Caco-2 (cell line): ENCODE measurements at regions not wholly inside any gene's neighbourhood (a gene's known extent, or its start where the extent isn't known, plus 50 kb on each side); places are given as distances from the start of the nearest gene placed in this dataset.

Experiments used
- BruUV-seq: library from RNA; stranded (reverse); fragments of 400-500 nt; replicated peaks from 2 replicates; lab custom pipeline; 2021; lab: Mats Ljungman, UMichigan
- CTCF ChIA-PET: fragments of 300-600 bp; sonication (Branson Sonifier 250); formaldehyde crosslinking; loops from one replicate; lab custom pipeline; 2022; ENCODE audit warnings: antibody characterized with exemption; lab: Charles Lee
- POLR2A ChIA-PET: fragments of 300-600 bp; sonication (Branson Sonifier 250); formaldehyde crosslinking; loops from one replicate; lab custom pipeline; 2022; ENCODE audit warnings: antibody characterized with exemption; lab: Charles Lee
- DNase-seq, 2 experiments: peaks; one replicate each; pipeline versions ENCODE4 v3.0.0 to v3.0.0-alpha.2; 2020 to 2022
- H3K27me3 ChIP-seq: replicated peaks from 2 replicates; pipeline ENCODE4 v1.6.0; 2011; ENCODE audit warnings: low read length; ENCODE audit not compliant: control insufficient read depth, insufficient read depth
- H3K36me3 ChIP-seq: 2 replicates; pipeline ENCODE4 v1.5.1; 2011; ENCODE audit warnings: low read length; ENCODE audit not compliant: control insufficient read depth, insufficient read depth
- H3K4me1 ChIP-seq: fragments of 250-450 bp; sonication (Bioruptor Pico); 2 replicates; pipeline ENCODE4 v1.5.1; 2020; ENCODE audit warnings: mild to moderate bottlenecking
- H3K4me3 ChIP-seq: 2 replicates; pipeline ENCODE4 v1.5.1; 2011; ENCODE audit warnings: low read depth, mild to moderate bottlenecking, control low read depth, low read length
- H3K9me3 ChIP-seq: fragments of 250-450 bp; sonication (Bioruptor Pico); 2 replicates; pipeline ENCODE4 v1.5.1; 2020; ENCODE audit warnings: mild to moderate bottlenecking, moderate library complexity
- H3K27ac Mint-ChIP-seq: one replicate; pipeline ENCODE4 v1.8.0; 2022; ENCODE audit warnings: mixed read lengths; ENCODE audit not compliant: unreplicated experiment
- H3K27me3 Mint-ChIP-seq: one replicate; pipeline ENCODE4 v1.8.0; 2022; ENCODE audit warnings: mixed read lengths; ENCODE audit not compliant: insufficient read depth, unreplicated experiment
- H3K36me3 Mint-ChIP-seq: one replicate; pipeline ENCODE4 v1.8.0; 2022; ENCODE audit warnings: mild to moderate bottlenecking, mixed read lengths; ENCODE audit not compliant: insufficient read depth, unreplicated experiment
- H3K4me1 Mint-ChIP-seq: one replicate; pipeline ENCODE4 v1.8.0; 2022; ENCODE audit warnings: low read depth, mixed read lengths; ENCODE audit not compliant: unreplicated experiment
- H3K4me3 Mint-ChIP-seq: one replicate; pipeline ENCODE4 v1.8.0; 2022; ENCODE audit warnings: mild to moderate bottlenecking, moderate library complexity, mixed read lengths; ENCODE audit not compliant: unreplicated experiment
- H3K9me3 Mint-ChIP-seq: one replicate; pipeline ENCODE4 v1.8.0; 2022; ENCODE audit warnings: mixed read lengths; ENCODE audit not compliant: unreplicated experiment
- CTCF ChIP-seq, 2 experiments: fragments of 200-600 bp in 1 of 2; IDR thresholded peaks; 1 replicate in 1 of 2; 2 replicates in 1 of 2; pipeline versions ENCODE4 v1.5.1 to v1.8.0; 2011 to 2022; ENCODE audit warnings: antibody characterized with exemption in 1 of 2, control low read depth in 1 of 2, inconsistent platforms in 1 of 2, low read depth in 1 of 2, low read length in 1 of 2, mild to moderate bottlenecking in 1 of 2, moderate library complexity in 1 of 2; ENCODE audit not compliant: insufficient read depth in 1 of 2, severe bottlenecking in 1 of 2, unreplicated experiment in 1 of 2
- intact Hi-C: fragments of 100-400 bp; cut with micrococcal nuclease; formaldehyde crosslinking; loops from one replicate; pipeline ENCODE4 v1.10.0; 2022; ENCODE audit not compliant: unreplicated experiment

- TF ChIP-seq CTCF (IDR thresholded peaks at IDR 0.05; ENCODE audit: insufficient read depth in 1 of 2, low read depth in 1 of 2, low read length in 1 of 2, severe bottlenecking in 1 of 2, unreplicated experiment in 1 of 2), result no peak
- H3K9me3 Mint-ChIP-seq, result no peaks in the 10 kb centered on the region
- Histone ChIP-seq H3K27me3 (no peaks in the 10 kb centered on the region), H3K4me1 (no peaks in the 10 kb centered on the region), H3K4me3 (no peak overlapping the region), H3K9me3 (no peaks in the 10 kb centered on the region), H3K36me3 (no peaks in the 10 kb centered on the region)
- H3K4me3 Mint-ChIP-seq, result no peak overlapping the region
- peaks cover 4% of the 10 kb centered on the region for H3K27me3 Mint-ChIP-seq
- intact Hi-C loops, result no loop called here
- ChIA-PET POLR2A (no interaction called here), CTCF (no interaction called here)
- H3K36me3 Mint-ChIP-seq, result no peaks in the 10 kb centered on the region
- H3K4me1 Mint-ChIP-seq, result no peaks in the 10 kb centered on the region
- DNase-seq, result no peak
- no peak overlapping the region for H3K27ac Mint-ChIP-seq
- BruUV-seq, result no TSS peak
These were observed 121.5 kb downstream of the MAT2B start for GRCh38 chr5:163626904-163627434.

GRCh38 chr5:163631856-163632255 lies 126.4 kb downstream of the MAT2B start:
- H3K9me3 ChIP-seq, result no peaks in the 10 kb centered on the region
- DNase-seq, result no peak
- H3K4me3 ChIP-seq, result no peak overlapping the region
- H3K4me1 ChIP-seq, result no peaks in the 10 kb centered on the region
- no TSS peak for BruUV-seq
- Mint-ChIP-seq H3K27ac (no peak overlapping the region), H3K9me3 (no peaks in the 10 kb centered on the region), H3K27me3 (peaks cover 7% of the 10 kb centered on the region), H3K4me1 (no peaks in the 10 kb centered on the region), H3K4me3 (no peak overlapping the region), H3K36me3 (no peaks in the 10 kb centered on the region)
- no peak for TF ChIP-seq CTCF (IDR thresholded peaks at IDR 0.05; ENCODE audit: insufficient read depth in 1 of 2, low read depth in 1 of 2, low read length in 1 of 2, severe bottlenecking in 1 of 2, unreplicated experiment in 1 of 2)
- H3K36me3 ChIP-seq, result no peaks in the 10 kb centered on the region
- no peaks in the 10 kb centered on the region for H3K27me3 ChIP-seq
- CTCF ChIA-PET, result no interaction called here
- intact Hi-C loops, result no loop called here
- POLR2A ChIA-PET, result no interaction called here

- POLR2A ChIA-PET, result no interaction called here
These were observed 128.6 kb downstream of the MAT2B start for GRCh38 chr5:163633926-163634460.

More at GRCh38 chr5:163633926-163634460, 128.6 kb downstream of the MAT2B start:
- DNase-seq, result no peak
- H3K27ac Mint-ChIP-seq, result no peak overlapping the region
- Histone ChIP-seq H3K4me1 (no peaks in the 10 kb centered on the region), H3K36me3 (no peaks in the 10 kb centered on the region), H3K4me3 (no peak overlapping the region), H3K27me3 (no peaks in the 10 kb centered on the region), H3K9me3 (no peaks in the 10 kb centered on the region)
- no peaks in the 10 kb centered on the region for H3K4me1 Mint-ChIP-seq
- no peaks in the 10 kb centered on the region for H3K9me3 Mint-ChIP-seq
- no peaks in the 10 kb centered on the region for H3K36me3 Mint-ChIP-seq
- H3K4me3 Mint-ChIP-seq, result no peak overlapping the region
- no TSS peak for BruUV-seq
- intact Hi-C loops, result no loop called here
- no peak for TF ChIP-seq CTCF (IDR thresholded peaks at IDR 0.05; ENCODE audit: insufficient read depth in 1 of 2, low read depth in 1 of 2, low read length in 1 of 2, severe bottlenecking in 1 of 2, unreplicated experiment in 1 of 2)
- H3K27me3 Mint-ChIP-seq, result peaks cover 7% of the 10 kb centered on the region
- CTCF ChIA-PET, result no interaction called here
